ENCODE measurements at regions not wholly inside any gene's neighbourhood (a gene's known extent, or its start where the extent isn't known, plus 50 kb on each side); places are given as distances from the start of the nearest gene placed in this dataset.

DNA sequence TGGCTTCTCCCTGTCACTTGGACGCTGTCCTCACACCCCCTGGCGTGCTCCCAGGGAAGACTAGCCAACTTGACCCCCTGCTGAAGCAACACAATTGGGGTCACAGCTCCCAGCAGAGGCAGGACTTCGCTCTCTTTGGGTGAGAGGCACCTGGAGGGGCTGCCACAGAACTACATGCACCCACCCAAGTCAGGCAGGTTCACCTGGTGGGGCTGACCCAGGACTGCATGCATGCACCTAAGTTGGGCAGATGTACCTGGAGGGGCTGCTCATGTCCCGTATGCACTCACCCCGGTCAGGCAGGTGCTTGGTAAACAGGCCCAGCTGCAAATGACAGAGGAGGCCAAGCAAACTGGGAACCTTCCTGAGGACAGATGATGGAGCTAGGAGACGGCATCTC, 154.3 kb upstream of the RPS6KA2 start:
- no peak overlapping the region for H3K4me3 ChIP-seq
- no peaks in the 10 kb centered on the region for H3K9me3 ChIP-seq
- H3K36me3 ChIP-seq, result no peaks in the 10 kb centered on the region
- DNase-seq (no peak), ATAC-seq (no peak)
- 84 to 89% methylated on average over 6 of the region's 6 CpGs for WGBS, 2 donors
- intact Hi-C loops (cut with DNase I), result loop anchor here in 2 of 10 donors (5.0 to 10.0 kb wide), 3 partner anchors 173 to 361 kb away; partner anchors contain the start of gene RNASET2 (in 1 of the 2)
- H3K27ac ChIP-seq, result no peak overlapping the region
- H3K4me1 ChIP-seq, result no peaks in the 10 kb centered on the region
- H3K27me3 ChIP-seq, result peaks cover 0 to 9% (median 0%) of the 10 kb centered on the region in 7 donors
- TF ChIP-seq, protein P1, sequence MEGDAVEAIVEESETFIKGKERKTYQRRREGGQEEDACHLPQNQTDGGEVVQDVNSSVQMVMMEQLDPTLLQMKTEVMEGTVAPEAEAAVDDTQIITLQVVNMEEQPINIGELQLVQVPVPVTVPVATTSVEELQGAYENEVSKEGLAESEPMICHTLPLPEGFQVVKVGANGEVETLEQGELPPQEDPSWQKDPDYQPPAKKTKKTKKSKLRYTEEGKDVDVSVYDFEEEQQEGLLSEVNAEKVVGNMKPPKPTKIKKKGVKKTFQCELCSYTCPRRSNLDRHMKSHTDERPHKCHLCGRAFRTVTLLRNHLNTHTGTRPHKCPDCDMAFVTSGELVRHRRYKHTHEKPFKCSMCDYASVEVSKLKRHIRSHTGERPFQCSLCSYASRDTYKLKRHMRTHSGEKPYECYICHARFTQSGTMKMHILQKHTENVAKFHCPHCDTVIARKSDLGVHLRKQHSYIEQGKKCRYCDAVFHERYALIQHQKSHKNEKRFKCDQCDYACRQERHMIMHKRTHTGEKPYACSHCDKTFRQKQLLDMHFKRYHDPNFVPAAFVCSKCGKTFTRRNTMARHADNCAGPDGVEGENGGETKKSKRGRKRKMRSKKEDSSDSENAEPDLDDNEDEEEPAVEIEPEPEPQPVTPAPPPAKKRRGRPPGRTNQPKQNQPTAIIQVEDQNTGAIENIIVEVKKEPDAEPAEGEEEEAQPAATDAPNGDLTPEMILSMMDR (IDR thresholded peaks at IDR 0.05), result no peak

DNA sequence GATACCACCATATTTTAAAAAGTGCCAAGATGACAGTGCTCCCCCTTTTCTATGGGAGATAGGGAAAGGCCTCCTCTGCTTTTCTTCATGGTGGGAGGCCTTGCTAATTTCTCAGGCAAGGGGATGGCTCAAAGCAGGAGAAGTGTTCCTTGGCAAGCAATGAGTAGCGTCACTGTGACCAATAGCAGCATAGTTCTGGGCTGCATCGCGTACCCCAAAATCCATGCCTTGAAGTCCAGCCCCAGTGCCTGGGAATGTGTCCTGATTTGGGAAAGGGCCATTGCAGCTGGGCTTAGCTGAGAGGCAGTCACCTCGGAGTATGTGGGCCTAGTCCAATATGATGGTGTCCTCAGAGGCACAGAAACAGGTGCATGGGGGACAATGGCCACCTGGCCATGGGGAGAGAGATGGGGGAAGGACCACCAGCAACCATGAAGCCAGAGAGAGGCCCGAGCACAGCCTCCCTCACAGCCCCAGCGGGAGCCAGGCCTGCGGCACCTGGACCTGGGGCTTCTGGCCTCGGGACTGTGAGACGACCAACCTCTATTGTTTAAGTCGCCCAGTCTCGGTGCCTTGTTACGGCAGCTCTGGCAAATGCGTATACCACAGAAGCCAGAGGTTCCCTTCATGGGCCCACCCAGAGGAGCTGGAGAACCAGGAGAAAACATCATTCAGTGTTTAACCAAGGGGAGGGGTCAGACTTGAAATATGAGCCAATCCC, 153.1 kb upstream of the RPS6KA2 start:
- Histone ChIP-seq H3K27me3 (peaks cover 0 to 18% (median 0%) of the 10 kb centered on the region in 7 donors), H3K9me3 (no peaks in the 10 kb centered on the region), H3K4me3 (no peak overlapping the region), H3K27ac (no peak overlapping the region), H3K4me1 (peaks cover 0 to 6% (median 0%) of the 10 kb centered on the region in 9 donors), H3K36me3 (no peaks in the 10 kb centered on the region)
- intact Hi-C loops (cut with DNase I), result loop anchor here in 8 of 10 donors (5.0 to 10.0 kb wide), 9 partner anchors 167 to 365 kb away; partner anchors contain the start of gene RNASET2 (in 1 of the 8)
- ATAC-seq (no peak), DNase-seq (no peak)
- TF ChIP-seq, protein P1 (IDR thresholded peaks at IDR 0.05), result no peak
- 96 to 97% methylated on average over 13 of the region's 13 CpGs for WGBS, 2 donors

GRCh38 chr6:166779381-166779780, 152.3 kb upstream of the RPS6KA2 start:
- H3K9me3 ChIP-seq, result no peaks in the 10 kb centered on the region
- 93 to 94% methylated on average over 11 of the region's 11 CpGs for WGBS, 2 donors
- H3K27me3 ChIP-seq, result peaks cover 0 to 18% (median 4%) of the 10 kb centered on the region in 7 donors
- DNase-seq (no peak), ATAC-seq (no peak)
- H3K36me3 ChIP-seq, result no peaks in the 10 kb centered on the region
- H3K4me3 ChIP-seq, result no peak overlapping the region
- no peak overlapping the region for H3K27ac ChIP-seq
- intact Hi-C loops (cut with DNase I), result loop anchor here in 7 of 10 donors (5.0 to 10.0 kb wide), 8 partner anchors 168 to 365 kb away; no protein-coding TSS in a partner anchor
- TF ChIP-seq, protein P1 (IDR thresholded peaks at IDR 0.05), result no peak
- H3K4me1 ChIP-seq, result peaks cover 0 to 6% (median 0%) of the 10 kb centered on the region in 9 donors

DNA sequence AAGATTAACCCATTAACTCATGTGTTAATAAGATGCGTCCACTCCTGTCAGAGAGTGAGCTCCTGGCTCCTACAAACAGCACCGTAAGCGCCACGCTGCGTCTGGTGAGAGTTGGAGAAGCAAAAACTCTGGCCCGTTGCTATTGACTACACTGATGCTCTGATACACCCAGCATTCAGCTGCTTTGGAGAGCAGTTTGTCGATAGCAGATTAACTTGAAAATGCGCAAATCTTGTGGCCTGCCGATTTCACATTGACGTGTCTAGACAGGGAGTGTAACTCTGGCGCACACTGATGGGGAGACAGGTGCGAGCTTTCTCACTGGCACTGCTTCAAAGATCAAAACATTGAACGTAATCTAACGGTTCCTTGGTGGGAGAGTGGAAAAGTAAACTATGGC, 151.7 kb upstream of the RPS6KA2 start:
- intact Hi-C loops (cut with DNase I), result loop anchor here in 7 of 10 donors (5.0 to 10.0 kb wide), 8 partner anchors 169 to 366 kb away; no protein-coding TSS in a partner anchor
- H3K36me3 ChIP-seq, result no peaks in the 10 kb centered on the region
- H3K27ac ChIP-seq, result no peak overlapping the region
- no peak for ATAC-seq
- H3K4me3 ChIP-seq, result no peak overlapping the region
- 90 to 91% methylated on average over 14 of the region's 14 CpGs for WGBS, 2 donors
- TF ChIP-seq, protein P1 (IDR thresholded peaks at IDR 0.05), result no peak
- H3K27me3 ChIP-seq, result peaks cover 0 to 18% (median 5%) of the 10 kb centered on the region in 7 donors
- H3K4me1 ChIP-seq, result peaks cover 0 to 6% (median 0%) of the 10 kb centered on the region in 9 donors
- H3K9me3 ChIP-seq, result no peaks in the 10 kb centered on the region
- no peak for DNase-seq

Measured in heart right ventricle (tissue), 16 donors.